DMS53 (cell line): ENCODE measurements at regions not wholly inside any gene's neighbourhood (a gene's known extent, or its start where the extent isn't known, plus 50 kb on each side); places are given as distances from the start of the nearest gene placed in this dataset.
A peak's percentile ranks its signal among the peaks of the same experiment; 100 is the strongest.

Experiments
- DNase-seq: peaks from one replicate; lab custom pipeline; 2025; lab: John Stamatoyannopoulos, UW

GRCh38 chr1:58000116-58000515 is 546.4 kb downstream of the OMA1 start:
- no peak for DNase-seq

GRCh38 chr1:57996400-57996799 is 550.1 kb downstream of the OMA1 start:
- DNase-seq = no peak

- DNase-seq = no peak
Observed at GRCh38 chr1:57991289-57991688, 555.2 kb downstream of the OMA1 start.

GRCh38 chr1:57989877-57990276 is 556.6 kb downstream of the OMA1 start:
- no peak for DNase-seq

GRCh38 chr1:57987523-57987922 is 559.0 kb downstream of the OMA1 start:
- no peak for DNase-seq

- DNase-seq = no peak
Observed at GRCh38 chr1:57986432-57986831, 560.1 kb downstream of the OMA1 start.

GRCh38 chr1:57984277-57984676 is 560.4 kb upstream of the DAB1 start:
- no peak for DNase-seq

- no peak for DNase-seq
Observed at GRCh38 chr1:57983441-57983840, 559.6 kb upstream of the DAB1 start.

- DNase-seq = no peak
Observed at GRCh38 chr1:57982852-57983251, 559.0 kb upstream of the DAB1 start.

GRCh38 chr1:57976216-57976615 is 552.4 kb upstream of the DAB1 start:
- DNase-seq = no peak

- no peak for DNase-seq
Observed at GRCh38 chr1:57968321-57968720, 544.5 kb upstream of the DAB1 start.

GRCh38 chr1:57966751-57967406 is 543.0 kb upstream of the DAB1 start:
- peak; percentile 25 for DNase-seq

- DNase-seq = no peak
Observed at GRCh38 chr1:57966340-57966739, 542.5 kb upstream of the DAB1 start.

- DNase-seq = no peak
Observed at GRCh38 chr1:57963581-57963980, 539.7 kb upstream of the DAB1 start.

GRCh38 chr1:57959531-57960241 is 535.8 kb upstream of the DAB1 start:
- DNase-seq = no peak

- DNase-seq = no peak
Observed at GRCh38 chr1:57957576-57957975, 533.7 kb upstream of the DAB1 start.

- no peak for DNase-seq
Observed at GRCh38 chr1:57951390-57951789, 527.5 kb upstream of the DAB1 start.

GRCh38 chr1:57949168-57949567 is 525.3 kb upstream of the DAB1 start:
- peak; percentile 31 for DNase-seq

- DNase-seq = no peak
Observed at GRCh38 chr1:57947471-57947870, 523.6 kb upstream of the DAB1 start.

- no peak for DNase-seq
Observed at GRCh38 chr1:57945045-57945444, 521.2 kb upstream of the DAB1 start.

- no peak for DNase-seq
Observed at GRCh38 chr1:57943365-57943764, 519.5 kb upstream of the DAB1 start.

GRCh38 chr1:57934745-57935144 is 510.9 kb upstream of the DAB1 start:
- no peak for DNase-seq

GRCh38 chr1:57927003-57927402 is 503.1 kb upstream of the DAB1 start:
- no peak for DNase-seq

GRCh38 chr1:57926025-57926552 is 502.2 kb upstream of the DAB1 start:
- no peak for DNase-seq
